ENCODE measurements at regions not wholly inside any gene's neighbourhood (a gene's known extent, or its start where the extent isn't known, plus 50 kb on each side); places are given as distances from the start of the nearest gene placed in this dataset.

DNA sequence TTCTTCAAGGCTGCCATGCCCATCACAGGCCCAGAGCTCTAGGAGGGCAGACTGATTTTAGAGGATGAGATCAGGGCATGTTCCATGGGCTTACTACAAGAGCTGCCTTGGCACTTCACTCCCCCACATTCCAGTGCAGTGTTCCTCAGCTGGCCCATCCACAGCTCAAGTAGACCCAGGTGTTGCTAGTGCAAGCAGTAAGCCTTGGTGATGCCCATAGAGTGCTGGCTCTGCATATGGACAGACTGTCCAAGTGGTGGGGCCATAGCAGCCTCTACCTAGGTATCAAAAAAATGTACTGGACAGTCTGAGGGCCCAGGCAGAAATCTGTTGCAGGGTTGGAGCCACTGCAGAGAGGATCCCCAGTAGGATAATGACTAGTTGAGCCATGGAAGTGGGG lies 366.6 kb downstream of the FGF10 start:
- Mint-ChIP-seq H3K4me1 (ENCODE audit: low read depth) (no peaks in the 10 kb centered on the region), H3K36me3 (ENCODE audit: insufficient read depth) (no peaks in the 10 kb centered on the region), H3K27me3 (no peaks in the 10 kb centered on the region), H3K4me3 (ENCODE audit: low read depth) (no peak overlapping the region), H3K27ac (peak overlapping the region; percentile 54), H3K9me3 (ENCODE audit: low read depth) (no peaks in the 10 kb centered on the region)
- no peak for DNase-seq (ENCODE audit: low spot score, unreplicated experiment)
- TF ChIP-seq, protein P1, sequence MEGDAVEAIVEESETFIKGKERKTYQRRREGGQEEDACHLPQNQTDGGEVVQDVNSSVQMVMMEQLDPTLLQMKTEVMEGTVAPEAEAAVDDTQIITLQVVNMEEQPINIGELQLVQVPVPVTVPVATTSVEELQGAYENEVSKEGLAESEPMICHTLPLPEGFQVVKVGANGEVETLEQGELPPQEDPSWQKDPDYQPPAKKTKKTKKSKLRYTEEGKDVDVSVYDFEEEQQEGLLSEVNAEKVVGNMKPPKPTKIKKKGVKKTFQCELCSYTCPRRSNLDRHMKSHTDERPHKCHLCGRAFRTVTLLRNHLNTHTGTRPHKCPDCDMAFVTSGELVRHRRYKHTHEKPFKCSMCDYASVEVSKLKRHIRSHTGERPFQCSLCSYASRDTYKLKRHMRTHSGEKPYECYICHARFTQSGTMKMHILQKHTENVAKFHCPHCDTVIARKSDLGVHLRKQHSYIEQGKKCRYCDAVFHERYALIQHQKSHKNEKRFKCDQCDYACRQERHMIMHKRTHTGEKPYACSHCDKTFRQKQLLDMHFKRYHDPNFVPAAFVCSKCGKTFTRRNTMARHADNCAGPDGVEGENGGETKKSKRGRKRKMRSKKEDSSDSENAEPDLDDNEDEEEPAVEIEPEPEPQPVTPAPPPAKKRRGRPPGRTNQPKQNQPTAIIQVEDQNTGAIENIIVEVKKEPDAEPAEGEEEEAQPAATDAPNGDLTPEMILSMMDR (IDR thresholded peaks at IDR 0.05; ENCODE audit: unreplicated experiment) = no peak

DNA sequence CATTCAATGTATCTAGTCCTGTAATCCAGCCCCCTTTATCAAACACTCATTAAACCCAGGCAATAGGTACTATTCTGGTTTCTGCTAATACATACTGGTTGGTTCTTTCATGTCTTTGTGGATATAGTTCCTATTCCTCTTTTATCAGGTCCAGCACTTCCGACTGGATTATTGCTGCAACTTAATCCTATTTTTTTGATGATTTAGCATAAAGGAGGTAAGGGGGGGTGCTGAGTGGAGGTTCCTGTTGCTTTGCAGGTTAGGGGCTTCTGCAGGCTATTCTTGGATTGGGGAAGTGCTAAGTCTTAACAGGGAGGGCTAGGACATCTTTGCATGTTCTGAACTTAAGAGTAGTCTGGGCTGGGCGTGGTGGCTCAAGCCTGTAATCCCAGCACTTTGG lies 377.7 kb downstream of the FGF10 start:
- Mint-ChIP-seq H3K27me3 (no peaks in the 10 kb centered on the region), H3K9me3 (ENCODE audit: low read depth) (peaks cover 24% of the 10 kb centered on the region), H3K4me1 (ENCODE audit: low read depth) (peaks cover 3% of the 10 kb centered on the region), H3K4me3 (ENCODE audit: low read depth) (no peak overlapping the region), H3K36me3 (ENCODE audit: insufficient read depth) (no peaks in the 10 kb centered on the region), H3K27ac (no peak overlapping the region)
- TF ChIP-seq, protein P1 (IDR thresholded peaks at IDR 0.05; ENCODE audit: unreplicated experiment) = no peak
- no peak for DNase-seq (ENCODE audit: low spot score, unreplicated experiment)

DNA sequence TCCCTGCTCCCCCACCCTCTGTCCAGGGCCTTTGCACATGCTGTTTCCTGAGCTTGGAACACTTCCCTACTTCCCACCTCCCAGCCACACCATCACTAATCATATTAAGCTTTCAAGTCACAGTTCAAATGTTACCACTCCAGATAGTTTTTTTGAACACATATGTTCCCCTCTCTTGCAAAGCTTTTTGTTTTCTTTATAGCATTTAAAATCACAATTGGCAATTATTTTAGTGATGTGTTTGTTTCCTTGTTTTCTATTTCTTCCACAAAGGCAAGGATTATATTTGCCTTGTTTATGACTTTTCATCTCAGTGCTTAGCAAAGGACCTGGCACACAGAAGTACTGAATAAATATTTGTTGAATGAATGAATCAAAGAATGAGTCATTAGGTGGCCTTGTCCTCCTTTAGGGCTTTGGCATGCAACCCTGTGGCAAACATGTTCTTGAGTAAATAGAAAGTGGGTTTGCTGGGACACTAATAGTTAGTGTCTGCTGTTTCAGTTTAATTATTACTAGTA lies 386.8 kb downstream of the FGF10 start:
- H3K27ac Mint-ChIP-seq = peak overlapping the region; percentile 78
- peaks cover 7% of the 10 kb centered on the region for H3K4me1 Mint-ChIP-seq (ENCODE audit: low read depth)
- H3K4me3 Mint-ChIP-seq (ENCODE audit: low read depth) = no peak overlapping the region
- peaks cover 10% of the 10 kb centered on the region for H3K9me3 Mint-ChIP-seq (ENCODE audit: low read depth)
- no peaks in the 10 kb centered on the region for H3K36me3 Mint-ChIP-seq (ENCODE audit: insufficient read depth)
- TF ChIP-seq, protein P1 (IDR thresholded peaks at IDR 0.05; ENCODE audit: unreplicated experiment) = no peak
- no peak for DNase-seq (ENCODE audit: low spot score, unreplicated experiment)
- no peaks in the 10 kb centered on the region for H3K27me3 Mint-ChIP-seq

DNA sequence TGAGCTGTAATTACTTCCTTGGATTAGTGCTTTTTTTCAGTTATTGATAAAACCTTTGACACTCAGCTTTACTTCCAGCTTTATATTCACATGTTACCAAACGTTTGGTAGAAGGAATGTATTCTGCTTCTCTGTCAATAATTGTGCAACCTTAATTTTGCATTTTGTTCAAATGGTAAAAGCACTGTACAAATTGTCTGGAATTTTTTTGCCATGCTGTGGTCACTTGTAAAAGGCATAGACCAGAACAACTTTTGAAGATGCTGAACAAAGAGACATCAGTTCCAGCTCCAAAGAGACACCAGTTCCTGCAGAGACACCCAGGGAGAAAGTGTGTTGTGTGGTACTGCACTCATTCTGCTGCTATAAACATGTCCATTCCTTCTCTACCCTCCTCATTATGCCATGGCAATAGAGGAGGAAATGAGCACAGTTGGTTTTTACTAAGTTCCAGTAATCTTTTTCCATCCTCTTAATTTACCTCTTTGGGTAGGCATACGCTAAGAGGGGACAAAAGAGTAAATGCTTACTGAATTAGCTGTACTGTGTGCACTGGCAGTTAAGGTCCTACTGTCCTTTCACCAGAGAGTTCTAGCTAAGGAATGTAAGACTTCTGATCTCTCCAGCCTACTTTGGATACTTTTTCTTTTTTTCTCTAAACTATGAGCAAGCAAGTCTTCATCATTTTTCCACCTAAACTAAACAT lies 387.4 kb downstream of the FGF10 start:
- DNase-seq (ENCODE audit: low spot score, unreplicated experiment) = no peak
- Mint-ChIP-seq H3K9me3 (ENCODE audit: low read depth) (peaks cover 10% of the 10 kb centered on the region), H3K4me3 (ENCODE audit: low read depth) (no peak overlapping the region), H3K27ac (peak overlapping the region; percentile 78), H3K36me3 (ENCODE audit: insufficient read depth) (no peaks in the 10 kb centered on the region), H3K27me3 (no peaks in the 10 kb centered on the region), H3K4me1 (ENCODE audit: low read depth) (peaks cover 7% of the 10 kb centered on the region)
- TF ChIP-seq, protein P1 (IDR thresholded peaks at IDR 0.05; ENCODE audit: unreplicated experiment) = no peak

DNA sequence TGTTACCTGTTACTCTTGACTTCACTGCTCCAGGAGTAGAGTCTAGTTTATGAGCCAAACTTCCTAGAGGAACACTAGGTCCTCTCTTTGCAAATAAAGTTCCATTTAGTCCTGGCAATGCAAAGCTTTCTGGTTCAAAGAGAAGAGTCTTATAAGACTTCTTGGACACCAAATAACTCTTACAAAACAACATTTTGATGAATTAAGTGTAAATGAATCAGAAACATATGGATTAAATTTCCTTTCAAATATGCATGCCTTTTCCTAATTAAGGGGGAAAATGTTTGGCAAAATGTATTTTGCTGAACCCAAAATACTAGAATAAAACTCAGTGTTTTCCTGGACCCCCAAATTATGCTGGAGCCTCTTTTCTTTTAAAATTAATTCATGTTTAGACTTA lies 388.0 kb downstream of the FGF10 start:
- peaks cover 5% of the 10 kb centered on the region for H3K9me3 Mint-ChIP-seq (ENCODE audit: low read depth)
- no peak overlapping the region for H3K27ac Mint-ChIP-seq
- TF ChIP-seq, protein P1 (IDR thresholded peaks at IDR 0.05; ENCODE audit: unreplicated experiment) = no peak
- H3K27me3 Mint-ChIP-seq = no peaks in the 10 kb centered on the region
- no peak overlapping the region for H3K4me3 Mint-ChIP-seq (ENCODE audit: low read depth)
- no peaks in the 10 kb centered on the region for H3K36me3 Mint-ChIP-seq (ENCODE audit: insufficient read depth)
- peaks cover 7% of the 10 kb centered on the region for H3K4me1 Mint-ChIP-seq (ENCODE audit: low read depth)
- DNase-seq (ENCODE audit: low spot score, unreplicated experiment) = no peak
